ENCODE measurements at regions not wholly inside any gene's neighbourhood (a gene's known extent, or its start where the extent isn't known, plus 50 kb on each side); places are given as distances from the start of the nearest gene placed in this dataset.

- no peak for TF ChIP-seq PRDM10 (tag by site-specific recombination; IDR thresholded peaks at IDR 0.05)
- no peak for TF ChIP-seq ZNF639 (tag by site-specific recombination; IDR thresholded peaks at IDR 0.05)
- no peak for TF ChIP-seq ZBTB10 (tag by site-specific recombination; IDR thresholded peaks at IDR 0.05)
- TF ChIP-seq ZNF394 (tag by site-specific recombination; IDR thresholded peaks at IDR 0.05; ENCODE audit: borderline replicate concordance), result no peak
Measured at GRCh38 chr2:14930441-14930840, 297.9 kb downstream of the LRATD1 start (continued).

GRCh38 chr2:14932285-14932684, 299.8 kb downstream of the LRATD1 start:
- no peak overlapping the region for H3K27ac ChIP-seq (ENCODE audit: extremely low read depth, low read depth, low read length)
- TF ChIP-seq ZNF155 (tag by site-specific recombination; IDR thresholded peaks at IDR 0.05), result no peak
- no peak for TF ChIP-seq ELK4 (IDR thresholded peaks at IDR 0.05; ENCODE audit: borderline replicate concordance, low read depth, low read length)
- TF ChIP-seq, protein P1, sequence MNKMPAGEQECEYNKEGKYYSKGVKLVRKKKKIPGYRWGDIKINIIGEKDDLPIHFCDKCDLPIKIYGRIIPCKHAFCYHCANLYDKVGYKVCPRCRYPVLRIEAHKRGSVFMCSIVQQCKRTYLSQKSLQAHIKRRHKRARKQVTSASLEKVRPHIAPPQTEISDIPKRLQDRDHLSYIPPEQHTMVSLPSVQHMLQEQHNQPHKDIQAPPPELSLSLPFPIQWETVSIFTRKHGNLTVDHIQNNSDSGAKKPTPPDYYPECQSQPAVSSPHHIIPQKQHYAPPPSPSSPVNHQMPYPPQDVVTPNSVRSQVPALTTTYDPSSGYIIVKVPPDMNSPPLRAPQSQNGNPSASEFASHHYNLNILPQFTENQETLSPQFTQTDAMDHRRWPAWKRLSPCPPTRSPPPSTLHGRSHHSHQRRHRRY (tag by site-specific recombination; IDR thresholded peaks at IDR 0.05), result no peak
- TF ChIP-seq, protein P2, sequence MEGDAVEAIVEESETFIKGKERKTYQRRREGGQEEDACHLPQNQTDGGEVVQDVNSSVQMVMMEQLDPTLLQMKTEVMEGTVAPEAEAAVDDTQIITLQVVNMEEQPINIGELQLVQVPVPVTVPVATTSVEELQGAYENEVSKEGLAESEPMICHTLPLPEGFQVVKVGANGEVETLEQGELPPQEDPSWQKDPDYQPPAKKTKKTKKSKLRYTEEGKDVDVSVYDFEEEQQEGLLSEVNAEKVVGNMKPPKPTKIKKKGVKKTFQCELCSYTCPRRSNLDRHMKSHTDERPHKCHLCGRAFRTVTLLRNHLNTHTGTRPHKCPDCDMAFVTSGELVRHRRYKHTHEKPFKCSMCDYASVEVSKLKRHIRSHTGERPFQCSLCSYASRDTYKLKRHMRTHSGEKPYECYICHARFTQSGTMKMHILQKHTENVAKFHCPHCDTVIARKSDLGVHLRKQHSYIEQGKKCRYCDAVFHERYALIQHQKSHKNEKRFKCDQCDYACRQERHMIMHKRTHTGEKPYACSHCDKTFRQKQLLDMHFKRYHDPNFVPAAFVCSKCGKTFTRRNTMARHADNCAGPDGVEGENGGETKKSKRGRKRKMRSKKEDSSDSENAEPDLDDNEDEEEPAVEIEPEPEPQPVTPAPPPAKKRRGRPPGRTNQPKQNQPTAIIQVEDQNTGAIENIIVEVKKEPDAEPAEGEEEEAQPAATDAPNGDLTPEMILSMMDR (tag by site-specific recombination; IDR thresholded peaks at IDR 0.05), result no peak
- no peak for TF ChIP-seq SP3 (tag by site-specific recombination; IDR thresholded peaks at IDR 0.05)
- TF ChIP-seq ZNF529 (tag by site-specific recombination; IDR thresholded peaks at IDR 0.05; ENCODE audit: insufficient replicate concordance), result no peak
- TF ChIP-seq, protein P3, sequence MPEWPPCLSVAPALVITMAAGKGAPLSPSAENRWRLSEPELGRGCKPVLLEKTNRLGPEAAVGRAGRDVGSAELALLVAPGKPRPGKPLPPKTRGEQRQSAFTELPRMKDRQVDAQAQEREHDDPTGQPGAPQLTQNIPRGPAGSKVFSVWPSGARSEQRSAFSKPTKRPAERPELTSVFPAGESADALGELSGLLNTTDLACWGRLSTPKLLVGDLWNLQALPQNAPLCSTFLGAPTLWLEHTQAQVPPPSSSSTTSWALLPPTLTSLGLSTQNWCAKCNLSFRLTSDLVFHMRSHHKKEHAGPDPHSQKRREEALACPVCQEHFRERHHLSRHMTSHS (tag by site-specific recombination; IDR thresholded peaks at IDR 0.05), result no peak
- no peak for TF ChIP-seq ZNF639 (tag by site-specific recombination; IDR thresholded peaks at IDR 0.05)
- TF ChIP-seq ZNF629 (tag by site-specific recombination; IDR thresholded peaks at IDR 0.05), result no peak
- TF ChIP-seq ZNF121 (tag by site-specific recombination; IDR thresholded peaks at IDR 0.05), result no peak
- TF ChIP-seq ZNF23 (tag by site-specific recombination; IDR thresholded peaks at IDR 0.05; ENCODE audit: borderline replicate concordance), result no peak
- no peak overlapping the region for H3K4me3 ChIP-seq (ENCODE audit: low read depth, low read length)
- H3K4me1 ChIP-seq (ENCODE audit: control insufficient read depth, insufficient read depth, low read length), result no peaks in the 10 kb centered on the region
- peaks cover under 1% of the 10 kb centered on the region; the same call in 1 of the 2 replicates for H3K9me3 ChIP-seq (ENCODE audit: control insufficient read depth, insufficient read depth, low read depth, low read length)
- CTCF ChIA-PET, result interaction anchor here (0.5 kb wide), 1 partner anchor 415 kb away, joined by 3 read pairs; no protein-coding TSS in a partner anchor
- no peaks in the 10 kb centered on the region for H3K36me3 ChIP-seq (ENCODE audit: control insufficient read depth in 2 of 2, insufficient read depth in 1 of 2, low read length in 2 of 2)
- POLR2A ChIA-PET, result no interaction called here

All from HEK293 (cell line).